Muscle layer of colon (tissue), 2 donors: ENCODE measurements at regions not wholly inside any gene's neighbourhood (a gene's known extent, or its start where the extent isn't known, plus 50 kb on each side); places are given as distances from the start of the nearest gene placed in this dataset.

ENCODE experiments used
- H3K27ac ChIP-seq: one replicate; pipeline ENCODE4 v1.7.0; 2013; ENCODE audit warnings: low read depth, mild to moderate bottlenecking, low read length, moderate library complexity
- H3K27me3 ChIP-seq, 2 donors: one replicate each; pipeline ENCODE4 v1.7.0; 2013; ENCODE audit warnings: low read length in 2 of 2, mild to moderate bottlenecking in 2 of 2; ENCODE audit not compliant: insufficient read depth in 2 of 2, control insufficient read depth in 1 of 2
- H3K36me3 ChIP-seq: one replicate; pipeline ENCODE4 v1.7.0; 2013; ENCODE audit warnings: mild to moderate bottlenecking, low read length; ENCODE audit not compliant: insufficient read depth
- H3K4me1 ChIP-seq: one replicate; pipeline ENCODE4 v1.7.0; 2013; ENCODE audit warnings: mild to moderate bottlenecking, low read length; ENCODE audit not compliant: insufficient read depth
- H3K4me3 ChIP-seq, 2 donors: one replicate each; pipeline ENCODE4 v1.7.0; 2013; ENCODE audit warnings: low read length in 2 of 2, low read depth in 1 of 2, mild to moderate bottlenecking in 1 of 2, moderate library complexity in 1 of 2
- H3K9ac ChIP-seq: one replicate; pipeline ENCODE4 v1.7.0; 2013; ENCODE audit warnings: low read length
- H3K9me3 ChIP-seq: one replicate; pipeline ENCODE4 v1.7.0; 2013; ENCODE audit warnings: mild to moderate bottlenecking, low read length
- donor health status: abdominal sarcoma.
- donor health status: Adenocarcinoma of cecum.

DNA sequence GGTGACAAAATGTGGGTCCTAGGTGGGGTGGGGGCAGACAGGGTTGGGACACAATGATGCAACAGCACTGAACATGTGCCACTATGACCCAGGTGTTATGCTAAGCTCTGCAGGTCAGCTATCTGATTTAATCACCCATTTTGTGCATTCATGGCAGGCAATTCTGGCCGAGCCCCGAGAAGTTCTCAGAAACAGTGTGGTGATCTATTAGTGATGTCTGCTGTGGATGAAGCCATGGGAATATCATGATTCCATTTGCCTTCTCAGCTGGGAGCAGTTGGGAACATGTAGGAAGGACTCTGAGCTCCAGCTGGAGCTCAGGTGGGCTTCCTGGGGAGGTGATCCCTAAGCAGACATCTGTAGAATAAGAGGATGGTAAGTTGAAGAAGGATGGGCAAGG lies 194.0 kb upstream of the POU3F1 start:
- Histone ChIP-seq H3K27me3 (no peaks in the 10 kb centered on the region), H3K4me3 (no peak overlapping the region), H3K27ac (no peak overlapping the region), H3K9ac (no peak overlapping the region), H3K36me3 (no peaks in the 10 kb centered on the region), H3K9me3 (no peaks in the 10 kb centered on the region), H3K4me1 (no peaks in the 10 kb centered on the region)

DNA sequence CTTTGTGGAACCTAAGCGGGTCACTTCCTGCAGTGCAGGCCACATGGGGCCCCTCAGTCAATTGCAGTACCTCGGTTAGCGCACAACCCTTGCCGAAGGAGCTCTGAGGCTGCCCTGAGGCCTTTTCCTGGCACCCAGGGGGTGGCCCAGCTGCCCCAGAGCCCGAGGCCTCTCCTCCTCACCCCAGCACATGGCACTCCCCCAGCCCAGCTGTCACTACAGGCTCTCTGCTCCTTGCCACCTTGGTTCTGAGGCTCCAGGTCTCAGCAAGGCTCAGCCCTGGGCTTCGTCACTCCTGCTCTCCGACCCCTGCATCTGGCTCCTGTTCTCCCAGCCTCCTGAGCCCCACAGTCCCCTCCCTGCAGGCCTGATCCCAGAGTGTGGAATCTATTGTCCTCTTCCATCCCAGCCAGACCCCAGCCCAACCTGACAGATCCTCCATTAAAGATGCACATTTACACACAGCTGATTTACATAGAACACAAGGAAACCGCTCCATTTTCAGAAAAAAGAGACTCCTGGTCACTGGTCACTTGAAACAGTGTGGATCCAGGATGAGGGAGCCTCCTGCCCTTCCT lies 192.8 kb upstream of the POU3F1 start:
- no peaks in the 10 kb centered on the region for H3K4me1 ChIP-seq
- H3K36me3 ChIP-seq, result no peaks in the 10 kb centered on the region
- H3K4me3 ChIP-seq, result no peak overlapping the region
- no peaks in the 10 kb centered on the region for H3K9me3 ChIP-seq
- no peak overlapping the region for H3K9ac ChIP-seq
- no peak overlapping the region for H3K27ac ChIP-seq
- H3K27me3 ChIP-seq, result no peaks in the 10 kb centered on the region

DNA sequence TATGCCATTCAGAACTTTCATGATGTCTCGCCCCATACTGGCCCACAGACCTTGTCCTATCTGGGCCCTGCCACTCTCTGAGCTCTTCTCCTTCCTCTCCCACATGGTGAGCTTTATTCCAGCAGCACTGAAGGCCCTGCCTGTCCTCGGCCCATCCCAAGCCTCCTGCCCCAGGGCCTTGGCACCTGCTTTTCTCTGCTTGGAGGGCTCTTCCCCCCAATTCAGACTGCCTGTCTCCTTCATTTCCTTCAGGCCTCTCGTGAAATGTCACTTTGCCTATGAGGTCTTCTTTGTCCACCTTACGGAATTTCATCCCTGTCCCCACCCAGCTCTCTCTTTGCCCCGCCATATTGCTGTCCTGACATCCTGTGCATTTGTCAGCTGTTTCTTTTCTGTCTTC lies 191.7 kb upstream of the POU3F1 start:
- no peak overlapping the region for H3K4me3 ChIP-seq
- H3K4me1 ChIP-seq, result no peaks in the 10 kb centered on the region
- no peaks in the 10 kb centered on the region for H3K27me3 ChIP-seq
- H3K27ac ChIP-seq, result no peak overlapping the region
- no peaks in the 10 kb centered on the region for H3K9me3 ChIP-seq
- H3K36me3 ChIP-seq, result no peaks in the 10 kb centered on the region
- no peak overlapping the region for H3K9ac ChIP-seq

DNA sequence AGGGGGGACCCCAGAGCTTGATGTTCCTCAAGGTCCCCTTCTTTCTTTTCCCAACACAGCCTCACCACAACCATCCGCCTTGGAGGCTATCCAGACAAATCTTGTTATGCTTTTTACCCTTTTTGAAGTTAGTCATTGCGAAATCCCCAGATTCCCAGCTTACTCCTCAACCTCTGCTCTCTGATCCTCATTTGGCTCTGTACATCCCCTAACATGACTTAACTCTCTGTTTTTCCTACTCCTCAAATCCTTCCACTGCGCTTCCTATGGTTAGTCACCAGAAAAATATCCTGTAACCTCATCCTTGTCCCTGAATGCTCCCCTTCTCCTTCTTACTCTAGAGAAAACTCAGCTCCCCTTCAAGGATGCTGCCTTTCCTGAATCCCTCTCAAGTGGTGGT lies 189.1 kb upstream of the POU3F1 start:
- Histone ChIP-seq H3K9ac (no peak overlapping the region), H3K36me3 (no peaks in the 10 kb centered on the region), H3K4me3 (no peak overlapping the region), H3K27me3 (no peaks in the 10 kb centered on the region), H3K4me1 (no peaks in the 10 kb centered on the region), H3K27ac (no peak overlapping the region), H3K9me3 (no peaks in the 10 kb centered on the region)

DNA sequence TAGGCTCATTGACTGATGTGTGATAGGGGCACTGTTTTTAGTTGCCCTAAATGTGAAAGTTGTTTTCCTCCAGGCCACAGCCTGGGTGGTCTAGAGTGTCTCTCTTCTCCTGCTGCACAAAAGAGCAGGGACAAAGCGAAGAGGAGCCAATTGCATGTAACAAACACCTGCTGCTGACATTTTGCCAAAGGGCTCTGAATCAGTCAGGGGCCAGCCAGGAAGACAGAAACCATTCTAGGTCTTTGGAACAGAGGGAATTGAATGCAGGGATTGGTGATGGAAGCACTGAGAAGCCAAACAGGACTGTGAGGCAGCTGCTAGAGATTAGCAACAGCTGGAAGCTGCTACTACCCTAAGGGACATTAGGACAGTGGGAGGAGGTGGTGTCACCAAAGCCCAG lies 185.3 kb upstream of the POU3F1 start:
- no peaks in the 10 kb centered on the region for H3K27me3 ChIP-seq

DNA sequence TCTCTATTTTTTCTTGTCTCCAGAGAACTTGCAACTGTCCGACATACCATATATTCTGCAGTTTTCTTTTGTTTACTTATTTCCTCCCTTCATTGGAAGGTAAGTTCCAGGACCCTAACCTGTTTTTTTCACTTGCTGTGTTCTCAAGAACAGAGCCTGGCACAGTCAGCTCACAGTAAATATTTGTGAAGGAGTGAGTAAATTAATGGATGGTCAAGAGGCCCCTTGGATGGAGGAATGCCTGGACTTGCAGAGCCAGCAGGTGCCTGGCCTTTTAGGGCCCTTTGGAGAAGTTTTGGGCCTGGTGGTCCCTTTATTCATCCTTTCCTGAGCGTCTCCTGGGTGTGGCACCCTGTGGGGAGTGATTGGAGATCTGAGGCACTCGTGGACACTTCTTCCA lies 182.1 kb upstream of the POU3F1 start:
- Histone ChIP-seq H3K27me3 (no peaks in the 10 kb centered on the region), H3K27ac (no peak overlapping the region), H3K4me3 (no peak overlapping the region), H3K9me3 (no peaks in the 10 kb centered on the region), H3K36me3 (no peaks in the 10 kb centered on the region), H3K9ac (no peak overlapping the region), H3K4me1 (no peaks in the 10 kb centered on the region)

More for the DNA sequence above, 185.3 kb upstream of the POU3F1 start:
- Histone ChIP-seq H3K4me3 (no peak overlapping the region), H3K36me3 (no peaks in the 10 kb centered on the region), H3K27ac (no peak overlapping the region), H3K4me1 (no peaks in the 10 kb centered on the region), H3K9ac (no peak overlapping the region), H3K9me3 (no peaks in the 10 kb centered on the region)

DNA sequence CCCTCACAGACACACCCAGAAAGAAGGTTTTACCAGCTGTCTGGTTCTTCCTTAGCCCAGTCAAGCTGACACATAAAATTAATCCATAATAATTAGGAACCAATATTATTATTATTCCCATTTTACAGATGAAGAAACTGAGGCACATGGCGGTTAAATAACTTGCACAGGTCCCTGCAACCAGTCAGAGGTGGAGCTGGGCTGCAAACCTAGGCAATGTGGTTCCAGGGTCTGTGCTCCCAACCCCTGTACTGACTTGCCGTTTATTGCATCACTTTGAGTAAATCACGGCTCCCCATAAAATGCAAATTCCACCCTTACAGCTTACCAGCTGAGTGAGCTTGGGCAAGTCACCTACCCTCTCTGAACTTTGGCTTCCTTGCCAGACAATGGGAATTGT lies 179.2 kb upstream of the POU3F1 start:
- no peak overlapping the region for H3K27ac ChIP-seq
- no peak overlapping the region for H3K4me3 ChIP-seq
- no peaks in the 10 kb centered on the region for H3K4me1 ChIP-seq
- no peak overlapping the region for H3K9ac ChIP-seq
- no peaks in the 10 kb centered on the region for H3K36me3 ChIP-seq
- no peaks in the 10 kb centered on the region for H3K9me3 ChIP-seq
- no peaks in the 10 kb centered on the region for H3K27me3 ChIP-seq

DNA sequence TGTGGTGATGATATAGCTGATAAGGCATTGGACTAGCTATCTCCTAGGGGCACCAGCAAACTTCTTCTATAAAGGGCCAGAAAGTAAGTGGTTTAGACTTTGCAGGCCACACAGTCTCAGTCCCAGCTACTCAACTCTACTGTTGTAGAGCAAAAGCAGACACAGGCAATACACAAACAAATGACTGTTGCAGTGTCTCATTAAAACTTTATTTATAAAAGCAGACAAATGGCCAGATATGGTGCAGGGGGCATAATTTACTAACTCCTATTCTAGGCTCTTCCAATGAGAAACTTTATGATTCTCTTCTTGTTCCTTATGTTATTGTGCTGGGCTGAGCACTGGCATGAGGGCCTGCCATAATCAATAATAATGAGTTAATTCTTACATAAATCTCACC lies 176.8 kb upstream of the POU3F1 start:
- Histone ChIP-seq H3K27me3 (no peaks in the 10 kb centered on the region), H3K4me1 (no peaks in the 10 kb centered on the region), H3K4me3 (no peak overlapping the region), H3K27ac (no peak overlapping the region), H3K9ac (no peak overlapping the region), H3K36me3 (no peaks in the 10 kb centered on the region), H3K9me3 (no peaks in the 10 kb centered on the region)

DNA sequence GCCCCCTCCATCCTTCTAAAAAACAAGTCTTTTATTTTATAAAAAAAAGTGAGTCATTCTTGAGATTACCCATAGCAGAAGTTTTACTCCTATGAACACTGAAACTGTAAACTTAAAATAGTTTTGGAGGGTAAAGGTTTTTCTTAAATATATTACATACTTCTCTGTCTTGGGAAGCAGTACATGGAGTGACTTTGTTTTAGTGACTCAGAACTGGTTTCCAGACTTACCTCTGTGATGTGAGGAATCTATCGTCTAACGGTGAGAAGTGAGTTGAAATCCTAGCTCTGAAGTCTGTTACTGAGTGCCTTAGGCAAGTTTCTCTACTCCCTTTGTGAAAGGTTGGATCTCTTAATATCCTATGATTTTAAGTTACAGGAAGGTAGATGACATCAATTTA lies 176.3 kb upstream of the POU3F1 start:
- Histone ChIP-seq H3K27me3 (no peaks in the 10 kb centered on the region), H3K27ac (no peak overlapping the region), H3K4me1 (no peaks in the 10 kb centered on the region), H3K4me3 (no peak overlapping the region), H3K9me3 (no peaks in the 10 kb centered on the region), H3K36me3 (no peaks in the 10 kb centered on the region), H3K9ac (no peak overlapping the region)

DNA sequence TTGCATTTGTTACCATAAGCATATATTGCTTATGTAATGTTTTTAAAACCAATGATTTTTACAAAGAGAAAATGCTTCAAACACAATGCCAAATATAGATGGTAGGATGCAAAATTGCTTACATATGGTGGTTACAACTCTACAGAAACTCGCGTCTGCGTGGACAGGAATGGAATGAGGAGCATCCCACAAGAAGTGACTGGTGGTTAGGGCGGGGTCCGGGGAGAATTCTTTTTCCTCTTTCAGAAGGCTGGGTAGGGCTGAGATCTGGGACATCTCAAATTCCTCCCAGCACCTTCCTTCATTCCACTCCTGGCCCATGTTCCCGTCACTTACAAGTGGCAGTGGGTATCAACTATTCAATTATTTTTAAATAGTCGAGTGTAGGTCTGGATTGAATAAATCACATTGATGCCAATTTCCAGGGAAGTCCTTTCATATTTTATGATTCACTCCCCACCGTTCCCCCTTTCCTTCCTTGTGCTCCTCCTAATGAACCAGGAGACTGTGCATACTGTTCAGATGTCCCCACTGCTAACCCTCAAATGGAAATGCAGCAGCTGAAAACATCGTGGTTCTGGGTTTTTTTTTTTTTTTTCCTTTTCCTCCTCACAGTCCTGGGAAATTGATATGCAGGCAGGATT lies 174.5 kb upstream of the POU3F1 start:
- no peaks in the 10 kb centered on the region for H3K36me3 ChIP-seq
- no peak overlapping the region for H3K4me3 ChIP-seq
- H3K27me3 ChIP-seq, result no peaks in the 10 kb centered on the region
- no peaks in the 10 kb centered on the region for H3K9me3 ChIP-seq
- H3K9ac ChIP-seq, result no peak overlapping the region
- no peak overlapping the region for H3K27ac ChIP-seq
- no peaks in the 10 kb centered on the region for H3K4me1 ChIP-seq

DNA sequence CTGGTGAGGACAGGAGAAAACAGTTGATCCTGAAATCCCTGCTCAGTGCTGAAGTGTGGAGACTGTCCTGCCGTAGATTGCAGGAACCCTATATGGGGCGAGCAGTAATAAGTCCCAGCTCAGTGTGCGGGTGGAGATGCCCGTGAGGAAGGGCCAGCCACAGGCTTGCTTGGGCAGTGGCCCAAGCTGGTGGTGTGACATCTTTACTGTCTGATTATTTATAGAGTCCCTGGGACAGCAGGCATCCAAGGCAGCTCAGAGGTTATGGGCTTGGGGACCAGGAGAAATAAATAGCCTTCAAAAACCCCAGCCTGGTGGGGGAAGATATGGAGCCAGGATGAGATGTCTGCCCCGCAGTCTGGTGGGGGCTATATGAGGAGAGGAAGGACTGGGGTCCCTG lies 170.7 kb upstream of the POU3F1 start:
- Histone ChIP-seq H3K9me3 (no peaks in the 10 kb centered on the region), H3K27me3 (peaks cover 0 to 6% of the 10 kb centered on the region in 2 donors), H3K36me3 (no peaks in the 10 kb centered on the region)

More for the DNA sequence above, 170.7 kb upstream of the POU3F1 start:
- H3K27ac ChIP-seq, result no peak overlapping the region
- no peak overlapping the region for H3K9ac ChIP-seq
- H3K4me1 ChIP-seq, result no peaks in the 10 kb centered on the region
- H3K4me3 ChIP-seq, result no peak overlapping the region
